ENCODE measurements at regions not wholly inside any gene's neighbourhood (a gene's known extent, or its start where the extent isn't known, plus 50 kb on each side); places are given as distances from the start of the nearest gene placed in this dataset.

GRCh38 chr1:203567596-203567995 is 59.0 kb upstream of the ATP2B4 start:
- no CpG with 5 or more reads among the region's 5 CpGs for WGBS, 2 experiments (ENCODE audit: extremely low coverage in 2 of 2, insufficient read length in 1 of 2)
- no peak overlapping the region for H4K8ac ChIP-seq (ENCODE audit: low read depth in 2 of 2, low read length in 2 of 2)
- H3K79me1 ChIP-seq (ENCODE audit: low read depth in 1 of 2, low read length in 2 of 2) = no peaks in the 10 kb centered on the region; a peak in 1 of 4 replicates
- H3K27me3 ChIP-seq (ENCODE audit: control insufficient read depth, insufficient read depth, low read length) = no peaks in the 10 kb centered on the region
- ChIA-PET POLR2A (ENCODE audit: unreplicated experiment) (no interaction called here), CTCF (no interaction called here)
- H2AFZ ChIP-seq (replicated peaks; ENCODE audit: low read length, poor library complexity) = no peak overlapping the region
- no peak overlapping the region for H2BK20ac ChIP-seq (ENCODE audit: low read depth, low read length)
- no peak overlapping the region for H2AK5ac ChIP-seq (ENCODE audit: low read depth, low read length)
- intact Hi-C loops (cut with micrococcal nuclease) = no loop called here
- no peak for ATAC-seq (ENCODE audit: low read depth)
- BruUV-seq (replicated peaks) = no TSS peak
- no peaks in the 10 kb centered on the region for H3K36me3 ChIP-seq (ENCODE audit: control insufficient read depth, insufficient read depth, low read length)
- no peaks in the 10 kb centered on the region for H3K9me3 ChIP-seq (ENCODE audit: control insufficient read depth, insufficient read depth, low read length)
- H2AK9ac ChIP-seq (replicated peaks; ENCODE audit: low read depth, low read length, poor library complexity) = no peak overlapping the region
- H3K9me1 ChIP-seq (ENCODE audit: insufficient read depth, low read length) = peaks cover 28% of the 10 kb centered on the region
- no peak overlapping the region for H4K91ac ChIP-seq (ENCODE audit: insufficient read depth, low read depth, low read length)
- H2BK120ac ChIP-seq (ENCODE audit: low read depth, low read length) = no peak overlapping the region
- H3K56ac ChIP-seq (ENCODE audit: extremely low read depth, insufficient read depth, low read length) = no peak overlapping the region
- H3K4me3 ChIP-seq (ENCODE audit: insufficient read depth, low read depth, low read length) = no peak overlapping the region
- H4K5ac ChIP-seq (ENCODE audit: low read depth, low read length) = no peak overlapping the region
- H2BK15ac ChIP-seq (ENCODE audit: low read depth, low read length) = peak overlapping the region; percentile 56; the same call in 1 of the 3 replicates
- H3K27ac ChIP-seq (ENCODE audit: insufficient read depth, low read length) = no peak overlapping the region
- dilution Hi-C loops (cut with HindIII; ENCODE audit: low sequenced_read_pairs, unreplicated experiment) = no loop called here
- H3K4me2 ChIP-seq (ENCODE audit: low read depth, low read length) = no peak overlapping the region
- no peak overlapping the region for H3K4ac ChIP-seq (ENCODE audit: low read depth, low read length)
- no peak overlapping the region for H3K9ac ChIP-seq (ENCODE audit: low read depth, low read length)
- H2BK5ac ChIP-seq (ENCODE audit: low read depth, low read length, poor library complexity, severe bottlenecking) = no peak overlapping the region
- H3K14ac ChIP-seq (replicated peaks; ENCODE audit: low read depth, low read length) = no peak overlapping the region
- peaks cover 28% of the 10 kb centered on the region for H3K4me1 ChIP-seq (ENCODE audit: control insufficient read depth, insufficient read depth, low read length)
- no peak overlapping the region for H3K23ac ChIP-seq (ENCODE audit: low read depth, low read length)
- peak overlapping the region; percentile 28; the same call in 1 of the 2 replicates for H3K18ac ChIP-seq (ENCODE audit: low read depth, low read length)
- TF ChIP-seq RFX5 (IDR thresholded peaks at IDR 0.05; ENCODE audit: low read depth, low read length) = no peak
- TF ChIP-seq NFE2L2 (IDR thresholded peaks at IDR 0.05; ENCODE audit: low read depth, low read length) = no peak
- TF ChIP-seq MAZ (IDR thresholded peaks at IDR 0.05; ENCODE audit: borderline replicate concordance, low read depth, low read length) = no peak
- no peak for TF ChIP-seq ELK1 (IDR thresholded peaks at IDR 0.05; ENCODE audit: borderline replicate concordance, low read depth, low read length)
- no peak for TF ChIP-seq RAD21 (IDR thresholded peaks at IDR 0.05; ENCODE audit: low read length)
- TF ChIP-seq CEBPB (IDR thresholded peaks at IDR 0.05; ENCODE audit: low read depth, low read length) = no peak
- TF ChIP-seq MXI1 (IDR thresholded peaks at IDR 0.05; ENCODE audit: borderline replicate concordance, low read depth, low read length) = no peak
- no peak for TF ChIP-seq POLR2A (IDR thresholded peaks at IDR 0.05; ENCODE audit: low read depth, low read length)
- TF ChIP-seq CHD1 (IDR thresholded peaks at IDR 0.05; ENCODE audit: low read depth, low read length) = no peak
- no peak for TF ChIP-seq BHLHE40 (IDR thresholded peaks at IDR 0.05; ENCODE audit: low read depth, low read length)
- TF ChIP-seq RCOR1 (IDR thresholded peaks at IDR 0.05; ENCODE audit: insufficient replicate concordance, low read length) = no peak
- no peak for TF ChIP-seq CTCF (conservative IDR thresholded peaks at IDR 0.05; ENCODE audit: low read depth, low read length)
- TF ChIP-seq FOS (IDR thresholded peaks at IDR 0.05; ENCODE audit: low read depth, low read length) = no peak
- no peak for TF ChIP-seq USF2 (IDR thresholded peaks at IDR 0.05; ENCODE audit: low read depth, low read length)
- TF ChIP-seq SMC3 (IDR thresholded peaks at IDR 0.05; ENCODE audit: low read depth, low read length) = no peak
- TF ChIP-seq MAFK (IDR thresholded peaks at IDR 0.05; ENCODE audit: low read depth, low read length) = no peak
- in situ Hi-C loops (cut with MboI; ENCODE audit: low sequenced_read_pairs) = no loop called here
- no peak for DNase-seq
- no peaks in the 10 kb centered on the region for H4K20me1 ChIP-seq (ENCODE audit: insufficient read depth, low read length)
